M059J (cell line): ENCODE measurements at regions not wholly inside any gene's neighbourhood (a gene's known extent, or its start where the extent isn't known, plus 50 kb on each side); places are given as distances from the start of the nearest gene placed in this dataset.

Source experiments
- DNase-seq: peaks from one replicate; pipeline ENCODE4 v3.0.0-alpha.2; 2012; ENCODE audit warnings: low read depth

- DNase-seq, result no peak
Measured at GRCh38 chr1:218679988-218680748, 335.0 kb downstream of the TGFB2 start.

GRCh38 chr1:218683242-218683641 is 338.1 kb downstream of the TGFB2 start:
- no peak for DNase-seq

GRCh38 chr1:218686258-218686657 is 341.1 kb downstream of the TGFB2 start:
- peak; percentile 87 for DNase-seq

- DNase-seq, result no peak
Measured at GRCh38 chr1:218686761-218687160, 341.6 kb downstream of the TGFB2 start.

GRCh38 chr1:218692808-218693207 is 347.7 kb downstream of the TGFB2 start:
- DNase-seq, result no peak

- no peak for DNase-seq
Measured at GRCh38 chr1:218693599-218693998, 348.5 kb downstream of the TGFB2 start.

- DNase-seq, result no peak
Measured at GRCh38 chr1:218694085-218694484, 348.9 kb downstream of the TGFB2 start.

- no peak for DNase-seq
Measured at GRCh38 chr1:218694636-218695035, 349.5 kb downstream of the TGFB2 start.

GRCh38 chr1:218695525-218695924 is 350.4 kb downstream of the TGFB2 start:
- no peak for DNase-seq

GRCh38 chr1:218698141-218698540 is 353.0 kb downstream of the TGFB2 start:
- DNase-seq, result no peak

- no peak for DNase-seq
Measured at GRCh38 chr1:218699421-218699820, 354.3 kb downstream of the TGFB2 start.

- DNase-seq, result no peak
Measured at GRCh38 chr1:218699865-218700264, 354.7 kb downstream of the TGFB2 start.

- DNase-seq, result no peak
Measured at GRCh38 chr1:218700666-218701065, 355.5 kb downstream of the TGFB2 start.

- no peak for DNase-seq
Measured at GRCh38 chr1:218701131-218701530, 356.0 kb downstream of the TGFB2 start.

GRCh38 chr1:218702775-218703174 is 357.6 kb downstream of the TGFB2 start:
- DNase-seq, result no peak

GRCh38 chr1:218703836-218704235 is 358.7 kb downstream of the TGFB2 start:
- no peak for DNase-seq

GRCh38 chr1:218705391-218705790 is 360.3 kb downstream of the TGFB2 start:
- peak; percentile 79 for DNase-seq

- peak; percentile 100 for DNase-seq
Measured at GRCh38 chr1:218705911-218706893, 361.1 kb downstream of the TGFB2 start.

- DNase-seq, result peak; percentile 59
Measured at GRCh38 chr1:218711001-218711400, 365.9 kb downstream of the TGFB2 start.

GRCh38 chr1:218711884-218712674 is 366.9 kb downstream of the TGFB2 start:
- peak; percentile 65 for DNase-seq

GRCh38 chr1:218712677-218713076 is 367.5 kb downstream of the TGFB2 start:
- DNase-seq, result no peak
